ENCODE measurements at regions not wholly inside any gene's neighbourhood (a gene's known extent, or its start where the extent isn't known, plus 50 kb on each side); places are given as distances from the start of the nearest gene placed in this dataset.

DNA sequence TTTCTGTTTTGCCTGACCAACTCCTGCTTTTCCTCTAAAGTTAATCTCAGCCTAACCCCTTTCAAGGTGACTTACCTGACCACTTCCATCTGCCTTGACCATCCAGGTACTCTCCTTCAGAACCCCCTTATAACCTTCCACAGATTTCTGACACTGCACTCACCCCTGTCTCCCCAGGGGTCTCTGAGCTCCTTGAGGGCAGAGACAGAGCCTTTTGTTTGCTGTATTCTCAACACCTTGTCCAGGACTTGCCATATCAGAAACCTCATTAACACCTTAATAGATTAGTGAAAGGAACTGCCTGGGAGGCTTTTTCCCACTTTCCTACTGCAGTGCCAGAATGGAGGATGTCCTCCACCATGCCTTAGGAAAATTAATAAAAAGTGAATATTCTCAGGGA, 119.7 kb upstream of the SERPINE2 start:
- TF ChIP-seq, protein P1, sequence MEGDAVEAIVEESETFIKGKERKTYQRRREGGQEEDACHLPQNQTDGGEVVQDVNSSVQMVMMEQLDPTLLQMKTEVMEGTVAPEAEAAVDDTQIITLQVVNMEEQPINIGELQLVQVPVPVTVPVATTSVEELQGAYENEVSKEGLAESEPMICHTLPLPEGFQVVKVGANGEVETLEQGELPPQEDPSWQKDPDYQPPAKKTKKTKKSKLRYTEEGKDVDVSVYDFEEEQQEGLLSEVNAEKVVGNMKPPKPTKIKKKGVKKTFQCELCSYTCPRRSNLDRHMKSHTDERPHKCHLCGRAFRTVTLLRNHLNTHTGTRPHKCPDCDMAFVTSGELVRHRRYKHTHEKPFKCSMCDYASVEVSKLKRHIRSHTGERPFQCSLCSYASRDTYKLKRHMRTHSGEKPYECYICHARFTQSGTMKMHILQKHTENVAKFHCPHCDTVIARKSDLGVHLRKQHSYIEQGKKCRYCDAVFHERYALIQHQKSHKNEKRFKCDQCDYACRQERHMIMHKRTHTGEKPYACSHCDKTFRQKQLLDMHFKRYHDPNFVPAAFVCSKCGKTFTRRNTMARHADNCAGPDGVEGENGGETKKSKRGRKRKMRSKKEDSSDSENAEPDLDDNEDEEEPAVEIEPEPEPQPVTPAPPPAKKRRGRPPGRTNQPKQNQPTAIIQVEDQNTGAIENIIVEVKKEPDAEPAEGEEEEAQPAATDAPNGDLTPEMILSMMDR (IDR thresholded peaks at IDR 0.05; ENCODE audit: low read length): no peak
- no peak for TF ChIP-seq EZH2 (IDR thresholded peaks at IDR 0.05; ENCODE audit: borderline replicate concordance, low read length)

Measured in OCI-LY1 (cell line).